OCI-LY3 (cell line): ENCODE measurements at regions not wholly inside any gene's neighbourhood (a gene's known extent, or its start where the extent isn't known, plus 50 kb on each side); places are given as distances from the start of the nearest gene placed in this dataset.

Experiments
- CTCF ChIP-seq: fragments of 200-600, 300-600 bp; sonication (generic); IDR thresholded peaks from 2 replicates; pipeline ENCODE4 v1.5.1; 2014; ENCODE audit warnings: antibody characterized with exemption, low read length, low read depth
- EZH2phosphoT487 ChIP-seq: fragments of 200-600 bp; shearing (Covaris generic); IDR thresholded peaks from 2 replicates; pipeline ENCODE4 v1.6.1; 2018; ENCODE audit warnings: antibody characterized with exemption, mixed run types, low read depth

- TF ChIP-seq CTCF (no peak), EZH2phosphoT487 (no peak)
Measured at GRCh38 chr14:51595881-51596455, 55.7 kb upstream of the FRMD6 start.
